ENCODE measurements at regions not wholly inside any gene's neighbourhood (a gene's known extent, or its start where the extent isn't known, plus 50 kb on each side); places are given as distances from the start of the nearest gene placed in this dataset.
A peak's percentile ranks its signal among the peaks of the same experiment; 100 is the strongest.

- no peak for TF ChIP-seq CTCF (IDR thresholded peaks at IDR 0.05; ENCODE audit: control insufficient read depth, extremely low read depth, insufficient read depth)
- no peak for DNase-seq (ENCODE audit: low read depth)
- no peak overlapping the region for H3K4me3 ChIP-seq (ENCODE audit: low read depth, low read length)
Measured at GRCh38 chr7:31437250-31437865, 76.5 kb upstream of the ITPRID1 start.

GRCh38 chr7:31439165-31439564 is 74.7 kb upstream of the ITPRID1 start:
- H3K4me3 ChIP-seq (ENCODE audit: low read depth, low read length) = no peak overlapping the region
- DNase-seq (ENCODE audit: low read depth) = no peak
- no peak for TF ChIP-seq CTCF (IDR thresholded peaks at IDR 0.05; ENCODE audit: control insufficient read depth, extremely low read depth, insufficient read depth)

GRCh38 chr7:31440511-31440910 is 73.4 kb upstream of the ITPRID1 start:
- no peak for DNase-seq (ENCODE audit: low read depth)
- no peak for TF ChIP-seq CTCF (IDR thresholded peaks at IDR 0.05; ENCODE audit: control insufficient read depth, extremely low read depth, insufficient read depth)
- no peak overlapping the region for H3K4me3 ChIP-seq (ENCODE audit: low read depth, low read length)

GRCh38 chr7:31442626-31443025 is 71.3 kb upstream of the ITPRID1 start:
- no peak for TF ChIP-seq CTCF (IDR thresholded peaks at IDR 0.05; ENCODE audit: control insufficient read depth, extremely low read depth, insufficient read depth)
- no peak for DNase-seq (ENCODE audit: low read depth)
- no peak overlapping the region for H3K4me3 ChIP-seq (ENCODE audit: low read depth, low read length)

GRCh38 chr7:31443457-31443856 is 70.4 kb upstream of the ITPRID1 start:
- peak; percentile 72 for TF ChIP-seq CTCF (IDR thresholded peaks at IDR 0.05; ENCODE audit: control insufficient read depth, extremely low read depth, insufficient read depth)
- no peak overlapping the region for H3K4me3 ChIP-seq (ENCODE audit: low read depth, low read length)
- DNase-seq (ENCODE audit: low read depth) = peak; percentile 15

GRCh38 chr7:31444196-31444595 is 69.7 kb upstream of the ITPRID1 start:
- TF ChIP-seq CTCF (IDR thresholded peaks at IDR 0.05; ENCODE audit: control insufficient read depth, extremely low read depth, insufficient read depth) = no peak

GRCh38 chr7:31445686-31446355 is 68.1 kb upstream of the ITPRID1 start:
- DNase-seq (ENCODE audit: low read depth) = no peak
- no peak overlapping the region for H3K4me3 ChIP-seq (ENCODE audit: low read depth, low read length)
- no peak for TF ChIP-seq CTCF (IDR thresholded peaks at IDR 0.05; ENCODE audit: control insufficient read depth, extremely low read depth, insufficient read depth)

More at GRCh38 chr7:31444196-31444595, 69.7 kb upstream of the ITPRID1 start:
- no peak overlapping the region for H3K4me3 ChIP-seq (ENCODE audit: low read depth, low read length)
- DNase-seq (ENCODE audit: low read depth) = no peak
